ENCODE measurements at regions not wholly inside any gene's neighbourhood (a gene's known extent, or its start where the extent isn't known, plus 50 kb on each side); places are given as distances from the start of the nearest gene placed in this dataset.
"Not testable (repeated sequence)": the region's sequence is repeated elsewhere in the genome, so short reads cannot be mapped to it uniquely, and the experiment has no call there.

- not testable (repeated sequence) for H3K4me3 ChIP-seq (ENCODE audit: low read depth, low read length); H3K36me3 ChIP-seq (ENCODE audit: control insufficient read depth, insufficient read depth, low read length); DNase-seq (ENCODE audit: low read depth); H3K27me3 ChIP-seq (ENCODE audit: control insufficient read depth, insufficient read depth, low read length)
Observed at GRCh38 chr2:111559301-111559700, 324.7 kb downstream of the ANAPC1 start.

- not testable (repeated sequence) for H3K4me3 ChIP-seq (ENCODE audit: low read depth, low read length); DNase-seq (ENCODE audit: low read depth); H3K36me3 ChIP-seq (ENCODE audit: control insufficient read depth, insufficient read depth, low read length); H3K27me3 ChIP-seq (ENCODE audit: control insufficient read depth, insufficient read depth, low read length)
Observed at GRCh38 chr2:111559814-111560213, 324.2 kb downstream of the ANAPC1 start.

- not testable (repeated sequence) for H3K4me3 ChIP-seq (ENCODE audit: low read depth, low read length); DNase-seq (ENCODE audit: low read depth); H3K36me3 ChIP-seq (ENCODE audit: control insufficient read depth, insufficient read depth, low read length); H3K27me3 ChIP-seq (ENCODE audit: control insufficient read depth, insufficient read depth, low read length)
Observed at GRCh38 chr2:111566068-111566467, 317.9 kb downstream of the ANAPC1 start.

GRCh38 chr2:111567233-111567632, 316.8 kb downstream of the ANAPC1 start:
- not testable (repeated sequence) for H3K36me3 ChIP-seq (ENCODE audit: control insufficient read depth, insufficient read depth, low read length); H3K27me3 ChIP-seq (ENCODE audit: control insufficient read depth, insufficient read depth, low read length); H3K4me3 ChIP-seq (ENCODE audit: low read depth, low read length)
- peak; percentile 19 for DNase-seq (ENCODE audit: low read depth)

GRCh38 chr2:111569356-111570199, 314.4 kb downstream of the ANAPC1 start:
- not testable (repeated sequence) for H3K36me3 ChIP-seq (ENCODE audit: control insufficient read depth, insufficient read depth, low read length); H3K27me3 ChIP-seq (ENCODE audit: control insufficient read depth, insufficient read depth, low read length); H3K4me3 ChIP-seq (ENCODE audit: low read depth, low read length); DNase-seq (ENCODE audit: low read depth)

GRCh38 chr2:111570300-111571114, 313.5 kb downstream of the ANAPC1 start:
- not testable (repeated sequence) for H3K27me3 ChIP-seq (ENCODE audit: control insufficient read depth, insufficient read depth, low read length); H3K36me3 ChIP-seq (ENCODE audit: control insufficient read depth, insufficient read depth, low read length); H3K4me3 ChIP-seq (ENCODE audit: low read depth, low read length); DNase-seq (ENCODE audit: low read depth)

- not testable (repeated sequence) for H3K36me3 ChIP-seq (ENCODE audit: control insufficient read depth, insufficient read depth, low read length); DNase-seq (ENCODE audit: low read depth); H3K27me3 ChIP-seq (ENCODE audit: control insufficient read depth, insufficient read depth, low read length); H3K4me3 ChIP-seq (ENCODE audit: low read depth, low read length)
Observed at GRCh38 chr2:111574803-111575202, 309.2 kb downstream of the ANAPC1 start.

GRCh38 chr2:111577154-111577885, 306.7 kb downstream of the ANAPC1 start:
- H3K4me3 ChIP-seq (ENCODE audit: low read depth, low read length); H3K36me3 ChIP-seq (ENCODE audit: control insufficient read depth, insufficient read depth, low read length); DNase-seq (ENCODE audit: low read depth); H3K27me3 ChIP-seq (ENCODE audit: control insufficient read depth, insufficient read depth, low read length): not testable (repeated sequence)

- H3K4me3 ChIP-seq (ENCODE audit: low read depth, low read length); DNase-seq (ENCODE audit: low read depth); H3K27me3 ChIP-seq (ENCODE audit: control insufficient read depth, insufficient read depth, low read length); H3K36me3 ChIP-seq (ENCODE audit: control insufficient read depth, insufficient read depth, low read length): not testable (repeated sequence)
Observed at GRCh38 chr2:111579500-111580134, 304.4 kb downstream of the ANAPC1 start.

GRCh38 chr2:111580616-111581015, 303.4 kb downstream of the ANAPC1 start:
- H3K4me3 ChIP-seq (ENCODE audit: low read depth, low read length); DNase-seq (ENCODE audit: low read depth); H3K36me3 ChIP-seq (ENCODE audit: control insufficient read depth, insufficient read depth, low read length); H3K27me3 ChIP-seq (ENCODE audit: control insufficient read depth, insufficient read depth, low read length): not testable (repeated sequence)

- not testable (repeated sequence) for H3K36me3 ChIP-seq (ENCODE audit: control insufficient read depth, insufficient read depth, low read length); H3K27me3 ChIP-seq (ENCODE audit: control insufficient read depth, insufficient read depth, low read length); DNase-seq (ENCODE audit: low read depth); H3K4me3 ChIP-seq (ENCODE audit: low read depth, low read length)
Observed at GRCh38 chr2:111582090-111582489, 301.9 kb downstream of the ANAPC1 start.

GRCh38 chr2:111583480-111583879, 300.5 kb downstream of the ANAPC1 start:
- not testable (repeated sequence) for H3K27me3 ChIP-seq (ENCODE audit: control insufficient read depth, insufficient read depth, low read length); DNase-seq (ENCODE audit: low read depth); H3K36me3 ChIP-seq (ENCODE audit: control insufficient read depth, insufficient read depth, low read length); H3K4me3 ChIP-seq (ENCODE audit: low read depth, low read length)

- H3K36me3 ChIP-seq (ENCODE audit: control insufficient read depth, insufficient read depth, low read length); DNase-seq (ENCODE audit: low read depth); H3K4me3 ChIP-seq (ENCODE audit: low read depth, low read length); H3K27me3 ChIP-seq (ENCODE audit: control insufficient read depth, insufficient read depth, low read length): not testable (repeated sequence)
Observed at GRCh38 chr2:111584540-111584939, 299.5 kb downstream of the ANAPC1 start.

GRCh38 chr2:111584950-111585349, 299.0 kb downstream of the ANAPC1 start:
- not testable (repeated sequence) for H3K27me3 ChIP-seq (ENCODE audit: control insufficient read depth, insufficient read depth, low read length); DNase-seq (ENCODE audit: low read depth); H3K36me3 ChIP-seq (ENCODE audit: control insufficient read depth, insufficient read depth, low read length); H3K4me3 ChIP-seq (ENCODE audit: low read depth, low read length)

All from kidney epithelial cell (primary cell).